ENCODE measurements at regions not wholly inside any gene's neighbourhood (a gene's known extent, or its start where the extent isn't known, plus 50 kb on each side); places are given as distances from the start of the nearest gene placed in this dataset.

- TF ChIP-seq EZH2 (IDR thresholded peaks at IDR 0.05; ENCODE audit: low read length) (no peak), CTCF (optimal IDR thresholded peaks at IDR 0.05 in 1 of 3, IDR thresholded peaks at IDR 0.05 in 1 of 3, conservative IDR thresholded peaks at IDR 0.05 in 1 of 3; ENCODE audit: extremely low read depth in 1 of 3, insufficient read depth in 2 of 3, low read length in 3 of 3) (no peak)
Measured at GRCh38 chr20:12835999-12836398, 172.8 kb upstream of the SPTLC3 start.
